ENCODE measurements at regions not wholly inside any gene's neighbourhood (a gene's known extent, or its start where the extent isn't known, plus 50 kb on each side); places are given as distances from the start of the nearest gene placed in this dataset.

DNA sequence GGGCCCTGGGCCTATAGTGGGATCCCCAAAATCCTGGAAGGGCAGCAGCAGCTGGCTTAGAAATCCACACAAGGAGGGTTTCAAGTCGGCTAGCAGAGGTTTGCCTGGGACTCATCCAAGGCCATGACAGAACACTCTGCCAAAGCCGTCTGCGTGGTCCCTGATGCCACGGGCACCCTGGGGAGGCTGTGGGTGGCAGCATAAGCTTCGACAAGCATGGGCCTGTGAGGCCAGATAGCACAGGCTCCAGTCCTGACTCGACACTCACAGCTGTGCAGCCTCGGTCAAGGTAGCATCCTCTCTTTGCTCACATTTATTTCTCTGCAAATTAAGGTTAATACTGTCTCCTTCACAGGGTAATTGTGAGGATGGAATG lies 138.3 kb downstream of the JCAD start:
- no peaks in the 10 kb centered on the region for H3K36me3 Mint-ChIP-seq (ENCODE audit: low read depth)
- H3K27me3 Mint-ChIP-seq (ENCODE audit: low read depth), result peaks cover 14% of the 10 kb centered on the region
- no peak for DNase-seq (ENCODE audit: low spot score)
- H3K27ac Mint-ChIP-seq, result no peak overlapping the region
- peaks cover 3% of the 10 kb centered on the region for H3K9me3 Mint-ChIP-seq
- intact Hi-C loops (cut with micrococcal nuclease), result no loop called here
- H3K4me3 Mint-ChIP-seq (ENCODE audit: low read depth), result no peak overlapping the region
- peaks cover 1% of the 10 kb centered on the region for H3K4me1 Mint-ChIP-seq (ENCODE audit: low read depth)

DNA sequence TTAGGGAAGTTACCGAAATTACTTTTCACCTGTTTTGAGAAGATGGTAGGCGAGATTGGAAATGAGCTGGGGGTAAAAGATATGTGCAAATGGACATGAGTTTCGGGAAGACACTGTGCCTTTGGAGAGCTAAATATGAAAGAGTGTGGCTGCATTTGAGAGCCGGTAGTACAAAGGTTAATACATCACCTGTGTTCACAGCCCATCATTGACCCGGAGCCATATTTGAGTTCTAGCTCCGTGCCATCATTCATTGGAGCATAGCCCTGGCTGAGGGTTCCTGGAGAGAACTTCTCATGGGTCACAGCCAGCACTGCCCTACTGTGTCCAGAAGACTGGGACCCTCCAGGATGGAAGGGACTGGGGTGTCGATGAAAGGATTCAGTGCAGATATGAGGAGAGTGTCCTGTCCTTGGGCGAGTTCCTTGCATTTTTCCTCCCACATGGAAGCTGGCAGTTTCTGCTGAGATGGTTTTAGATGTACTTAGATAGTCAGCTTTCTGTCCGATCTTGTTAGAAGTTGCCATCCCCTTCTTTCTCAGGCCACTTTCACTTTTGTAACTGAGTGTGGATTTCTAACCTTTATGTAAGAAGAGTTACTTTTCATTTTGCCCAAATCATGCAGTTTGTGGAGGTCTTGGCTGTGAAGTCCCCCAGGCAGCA lies 138.8 kb downstream of the JCAD start:
- H3K27ac Mint-ChIP-seq, result no peak overlapping the region
- DNase-seq (ENCODE audit: low spot score), result no peak
- H3K36me3 Mint-ChIP-seq (ENCODE audit: low read depth), result no peaks in the 10 kb centered on the region
- no peaks in the 10 kb centered on the region for H3K4me1 Mint-ChIP-seq (ENCODE audit: low read depth)
- intact Hi-C loops (cut with micrococcal nuclease), result no loop called here
- no peak overlapping the region for H3K4me3 Mint-ChIP-seq (ENCODE audit: low read depth)
- H3K27me3 Mint-ChIP-seq (ENCODE audit: low read depth), result peaks cover 14% of the 10 kb centered on the region
- no peaks in the 10 kb centered on the region for H3K9me3 Mint-ChIP-seq

DNA sequence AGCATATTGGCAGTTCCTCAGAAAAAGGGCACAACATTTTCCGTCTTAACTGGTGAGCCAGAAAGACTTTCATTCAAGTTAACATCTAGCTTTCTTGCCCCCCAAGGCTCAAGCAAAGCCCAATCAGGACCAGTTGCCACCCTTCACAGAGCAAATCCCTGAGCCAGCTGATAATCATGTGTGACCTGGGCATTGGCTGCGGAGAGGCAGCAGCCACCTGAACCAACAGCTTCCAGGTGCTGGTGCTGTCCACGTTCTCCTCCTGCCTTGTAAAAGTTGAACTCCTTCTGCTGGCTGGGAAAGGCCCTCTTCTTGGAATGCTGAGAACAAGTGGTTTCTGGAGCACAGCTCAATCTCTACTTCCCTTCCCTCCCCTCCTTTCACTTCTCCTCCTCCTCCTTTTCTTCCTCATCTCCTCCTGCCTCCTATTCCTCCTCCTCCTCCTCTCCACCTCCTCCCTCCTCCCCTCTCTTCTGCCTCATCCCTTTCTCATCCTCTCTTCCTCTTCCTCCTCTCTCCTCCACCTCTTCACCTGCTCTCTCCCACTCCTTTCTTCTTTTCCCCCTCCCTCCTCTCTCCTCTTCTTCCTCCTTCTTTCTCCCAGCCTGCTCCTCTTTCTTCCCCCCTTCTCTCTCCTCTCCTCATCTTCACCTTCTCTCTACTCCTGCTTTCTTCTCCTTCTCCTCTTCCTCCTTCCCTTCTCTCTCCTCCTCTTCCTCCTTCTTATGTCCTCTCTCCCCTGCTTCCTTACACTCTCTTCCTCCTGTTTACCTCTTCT lies 140.6 kb downstream of the JCAD start:
- Mint-ChIP-seq H3K36me3 (ENCODE audit: low read depth) (no peaks in the 10 kb centered on the region), H3K27me3 (ENCODE audit: low read depth) (peaks cover 12% of the 10 kb centered on the region), H3K27ac (no peak overlapping the region), H3K4me3 (ENCODE audit: low read depth) (no peak overlapping the region), H3K9me3 (no peaks in the 10 kb centered on the region), H3K4me1 (ENCODE audit: low read depth) (no peaks in the 10 kb centered on the region)
- DNase-seq (ENCODE audit: low spot score), result no peak
- intact Hi-C loops (cut with micrococcal nuclease), result no loop called here

DNA sequence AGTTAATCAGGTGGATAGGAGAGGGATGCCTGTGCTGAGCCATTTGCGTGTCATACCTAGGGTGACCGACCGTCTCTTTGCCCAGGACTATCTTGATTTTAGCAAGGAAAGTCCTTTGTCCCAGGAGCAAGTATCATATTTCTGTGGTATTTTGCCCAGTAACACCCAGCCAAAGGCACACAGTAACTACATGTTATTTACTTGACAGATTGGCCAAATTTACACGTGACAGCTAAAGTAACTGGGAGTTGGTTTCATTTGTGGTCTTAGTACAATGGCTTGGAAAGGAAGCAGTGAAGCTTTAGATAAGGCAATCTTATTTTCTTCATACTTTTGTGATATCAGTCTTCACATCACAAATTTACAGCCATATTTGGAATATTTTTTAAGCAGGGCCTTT lies 142.1 kb downstream of the JCAD start:
- Mint-ChIP-seq H3K27ac (no peak overlapping the region), H3K4me3 (ENCODE audit: low read depth) (no peak overlapping the region), H3K36me3 (ENCODE audit: low read depth) (no peaks in the 10 kb centered on the region), H3K27me3 (ENCODE audit: low read depth) (peaks cover 12% of the 10 kb centered on the region), H3K9me3 (no peaks in the 10 kb centered on the region), H3K4me1 (ENCODE audit: low read depth) (no peaks in the 10 kb centered on the region)
- DNase-seq (ENCODE audit: low spot score), result no peak
- intact Hi-C loops (cut with micrococcal nuclease), result no loop called here

DNA sequence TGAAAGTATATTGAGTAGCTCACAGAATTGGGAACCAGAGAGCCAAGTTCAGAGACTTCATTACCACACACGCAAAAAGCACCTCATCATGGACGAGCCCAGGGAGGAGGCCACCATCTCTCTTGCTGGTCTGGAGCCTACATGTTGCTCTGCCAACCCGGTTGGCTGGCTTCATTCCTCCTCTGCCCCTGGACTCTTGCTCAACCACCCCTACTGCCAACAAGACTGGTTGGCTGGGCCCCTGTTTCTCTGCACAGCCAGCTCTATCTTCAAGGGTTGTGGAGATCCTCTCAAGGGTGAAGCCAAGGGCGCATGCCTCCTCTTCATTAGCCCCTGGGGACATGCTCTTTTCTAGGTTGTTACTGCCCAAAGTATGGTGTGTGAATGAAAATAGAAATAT lies 142.7 kb downstream of the JCAD start:
- Mint-ChIP-seq H3K36me3 (ENCODE audit: low read depth) (no peaks in the 10 kb centered on the region), H3K27me3 (ENCODE audit: low read depth) (peaks cover 12% of the 10 kb centered on the region), H3K4me3 (ENCODE audit: low read depth) (no peak overlapping the region), H3K9me3 (no peaks in the 10 kb centered on the region), H3K4me1 (ENCODE audit: low read depth) (no peaks in the 10 kb centered on the region), H3K27ac (no peak overlapping the region)
- no peak for DNase-seq (ENCODE audit: low spot score)
- intact Hi-C loops (cut with micrococcal nuclease), result no loop called here

DNA sequence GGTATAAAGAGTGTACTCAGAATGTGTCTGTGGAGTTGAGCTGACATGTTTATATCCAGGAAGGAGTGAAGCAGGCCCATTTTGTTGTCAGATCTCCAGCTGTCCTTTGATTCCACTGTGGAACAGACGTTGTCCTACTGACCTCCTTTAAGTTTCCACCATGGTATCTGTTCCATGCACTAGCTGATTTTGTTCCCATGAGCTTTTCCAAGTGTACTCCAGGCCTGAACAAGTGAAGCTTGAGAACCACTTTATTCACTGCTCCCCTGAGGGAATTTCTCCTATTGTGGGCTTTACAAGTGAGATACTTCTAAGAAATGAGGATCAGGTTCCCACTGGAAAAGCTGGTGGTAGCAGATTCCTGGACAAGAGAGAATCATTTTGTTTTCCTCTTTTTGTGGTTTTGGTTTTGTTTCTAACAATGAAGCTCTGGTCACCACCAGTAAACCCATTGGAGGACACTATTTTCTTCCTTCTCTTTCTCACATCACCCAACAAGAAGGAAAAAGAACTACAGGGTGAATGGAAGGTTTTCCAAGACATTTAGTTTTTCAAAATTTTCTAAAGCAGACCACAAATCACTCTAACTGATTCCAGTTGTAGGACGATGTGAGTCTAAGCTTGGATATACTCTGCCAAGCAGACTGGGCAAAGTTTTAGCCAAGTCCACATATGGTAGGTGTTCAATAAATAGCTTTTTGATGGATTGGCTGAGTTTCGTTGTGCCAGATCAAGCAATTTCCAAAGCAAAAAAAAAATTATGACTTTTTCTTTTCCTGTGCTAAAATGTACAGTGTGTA lies 144.2 kb downstream of the JCAD start:
- no peak for DNase-seq (ENCODE audit: low spot score)
- H3K4me1 Mint-ChIP-seq (ENCODE audit: low read depth), result no peaks in the 10 kb centered on the region
- intact Hi-C loops (cut with micrococcal nuclease), result no loop called here
- peaks cover 14% of the 10 kb centered on the region for H3K27me3 Mint-ChIP-seq (ENCODE audit: low read depth)
- H3K36me3 Mint-ChIP-seq (ENCODE audit: low read depth), result no peaks in the 10 kb centered on the region
- H3K27ac Mint-ChIP-seq, result no peak overlapping the region
- H3K9me3 Mint-ChIP-seq, result no peaks in the 10 kb centered on the region
- H3K4me3 Mint-ChIP-seq (ENCODE audit: low read depth), result no peak overlapping the region

DNA sequence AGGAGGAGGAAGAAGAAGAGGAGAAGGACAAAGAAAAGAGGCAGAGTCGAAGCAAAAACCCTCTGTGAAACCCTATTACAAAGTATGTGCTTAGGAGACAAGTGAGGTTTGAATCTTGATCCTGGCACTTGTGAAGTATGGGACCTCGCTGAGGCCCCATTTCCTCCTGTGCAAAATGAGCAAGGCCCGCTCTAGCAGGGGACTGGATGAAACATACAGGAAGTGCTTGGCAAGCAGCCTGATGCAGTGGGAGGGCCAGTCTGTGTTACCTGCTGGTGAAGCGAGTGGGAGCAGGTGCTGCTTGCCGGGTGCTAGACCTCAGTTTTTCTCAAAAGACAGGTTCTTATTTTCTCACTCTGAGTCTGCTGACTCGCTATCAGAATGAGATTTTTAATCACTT lies 150.4 kb downstream of the JCAD start:
- intact Hi-C loops (cut with micrococcal nuclease), result no loop called here
- Mint-ChIP-seq H3K9me3 (no peaks in the 10 kb centered on the region), H3K27me3 (ENCODE audit: low read depth) (peaks cover 2% of the 10 kb centered on the region), H3K36me3 (ENCODE audit: low read depth) (no peaks in the 10 kb centered on the region), H3K4me1 (ENCODE audit: low read depth) (peaks cover 5% of the 10 kb centered on the region), H3K4me3 (ENCODE audit: low read depth) (no peak overlapping the region), H3K27ac (no peak overlapping the region)
- no peak for DNase-seq (ENCODE audit: low spot score)

DNA sequence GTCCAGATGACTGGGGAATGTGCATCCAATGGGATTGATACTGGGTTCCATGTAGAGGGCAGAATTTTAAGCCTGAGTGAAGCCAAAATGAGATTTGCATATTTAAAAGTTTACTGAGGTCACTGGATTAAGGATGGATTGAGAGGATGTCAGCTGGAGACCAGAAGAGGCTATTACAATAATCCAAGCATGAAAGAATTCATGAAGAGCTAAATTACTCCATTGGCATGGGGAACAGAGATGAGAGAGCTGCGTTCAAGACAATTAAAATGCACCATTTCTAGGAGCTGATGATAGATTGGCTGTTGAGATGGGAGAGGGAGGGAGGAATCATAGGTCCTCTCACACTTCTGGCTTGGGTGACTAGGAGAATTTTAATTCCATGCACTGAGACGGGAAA lies 158.5 kb downstream of the JCAD start:
- H3K27ac Mint-ChIP-seq, result no peak overlapping the region
- no peaks in the 10 kb centered on the region for H3K4me1 Mint-ChIP-seq (ENCODE audit: low read depth)
- no peaks in the 10 kb centered on the region for H3K9me3 Mint-ChIP-seq
- no peak overlapping the region for H3K4me3 Mint-ChIP-seq (ENCODE audit: low read depth)
- intact Hi-C loops (cut with micrococcal nuclease), result no loop called here
- no peaks in the 10 kb centered on the region for H3K36me3 Mint-ChIP-seq (ENCODE audit: low read depth)
- peaks cover 18% of the 10 kb centered on the region for H3K27me3 Mint-ChIP-seq (ENCODE audit: low read depth)
- no peak for DNase-seq (ENCODE audit: low spot score)

DNA sequence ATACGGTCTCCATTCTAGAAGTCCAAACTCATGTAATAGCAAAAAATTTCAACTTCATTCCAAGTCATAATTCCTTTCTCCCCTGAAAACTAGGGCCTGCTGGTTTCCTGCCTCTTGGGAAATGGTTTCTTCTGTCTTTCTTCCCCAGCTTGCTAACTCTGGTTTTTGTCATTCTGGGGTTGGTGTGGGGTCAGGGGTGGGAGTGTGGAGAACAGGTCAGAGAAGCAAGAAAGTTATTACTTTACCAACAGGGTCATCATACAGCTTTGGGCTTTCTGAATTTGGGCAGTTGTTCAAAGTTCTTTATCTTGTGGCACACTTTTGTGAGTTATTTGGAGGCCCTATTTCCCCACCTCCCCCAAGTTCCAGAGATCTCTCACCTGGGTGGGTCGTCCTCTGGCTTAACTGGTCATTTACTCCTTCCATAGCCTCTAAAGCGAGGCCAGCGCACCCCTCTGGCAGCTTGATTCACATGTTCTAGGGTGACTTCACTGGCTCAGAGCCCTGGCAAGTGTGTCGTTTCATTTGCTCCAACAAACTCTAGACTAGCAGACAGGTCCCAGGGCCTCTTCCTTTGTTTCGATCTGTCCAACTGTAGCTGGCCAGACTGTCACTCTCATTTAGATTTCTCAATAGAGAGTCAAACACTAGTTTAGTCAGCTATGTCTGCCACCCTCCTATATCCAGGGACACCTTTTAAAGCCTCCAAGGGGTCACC lies 161.2 kb downstream of the JCAD start:
- Mint-ChIP-seq H3K9me3 (no peaks in the 10 kb centered on the region), H3K4me3 (ENCODE audit: low read depth) (no peak overlapping the region), H3K27ac (no peak overlapping the region), H3K4me1 (ENCODE audit: low read depth) (no peaks in the 10 kb centered on the region), H3K36me3 (ENCODE audit: low read depth) (no peaks in the 10 kb centered on the region), H3K27me3 (ENCODE audit: low read depth) (peaks cover 23% of the 10 kb centered on the region)
- DNase-seq (ENCODE audit: low spot score), result no peak
- intact Hi-C loops (cut with micrococcal nuclease), result no loop called here

DNA sequence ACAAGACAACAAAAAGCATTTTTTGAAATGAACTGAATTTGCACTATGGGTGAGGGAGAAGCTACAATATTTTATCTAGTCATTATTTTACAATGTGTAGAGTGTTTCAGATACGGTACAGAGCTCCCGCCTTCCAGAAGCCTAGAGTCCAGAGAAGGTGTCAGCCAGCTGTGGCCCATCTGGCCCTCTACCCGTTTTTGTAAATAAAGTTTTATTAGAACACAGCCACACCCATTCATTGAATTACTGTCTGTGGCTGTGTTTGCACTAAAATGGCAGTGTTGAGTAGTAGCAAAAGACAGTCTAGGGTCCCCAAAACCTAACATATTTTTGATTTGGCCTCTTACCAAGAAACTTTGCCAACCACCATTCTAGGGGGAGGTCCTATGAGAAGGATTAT lies 162.0 kb downstream of the JCAD start:
- no peaks in the 10 kb centered on the region for H3K36me3 Mint-ChIP-seq (ENCODE audit: low read depth)
- no peak overlapping the region for H3K27ac Mint-ChIP-seq
- H3K4me1 Mint-ChIP-seq (ENCODE audit: low read depth), result no peaks in the 10 kb centered on the region
- no peak overlapping the region for H3K4me3 Mint-ChIP-seq (ENCODE audit: low read depth)
- no peaks in the 10 kb centered on the region for H3K9me3 Mint-ChIP-seq
- H3K27me3 Mint-ChIP-seq (ENCODE audit: low read depth), result peaks cover 23% of the 10 kb centered on the region
- DNase-seq (ENCODE audit: low spot score), result no peak
- intact Hi-C loops (cut with micrococcal nuclease), result no loop called here

DNA sequence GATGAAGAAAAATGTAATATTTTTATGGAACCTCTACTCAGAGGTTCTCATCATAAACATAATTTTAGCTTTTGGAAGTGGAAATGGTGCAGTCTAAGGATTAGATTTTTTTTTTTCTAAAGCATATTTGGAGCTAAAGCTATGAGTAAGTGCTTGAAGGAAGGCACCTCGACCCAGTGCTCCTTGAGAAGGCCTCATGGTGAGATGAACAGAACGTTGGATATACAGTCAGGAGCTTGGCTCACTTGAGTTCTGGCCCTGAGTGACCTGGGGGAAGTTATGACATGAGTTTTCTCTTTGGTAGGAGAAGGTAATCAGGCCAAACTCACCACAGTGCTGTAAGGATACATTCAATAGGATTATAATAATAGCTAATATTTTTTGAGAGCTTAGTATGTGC lies 163.3 kb downstream of the JCAD start:
- H3K27ac Mint-ChIP-seq, result no peak overlapping the region
- DNase-seq (ENCODE audit: low spot score), result no peak
- H3K4me3 Mint-ChIP-seq (ENCODE audit: low read depth), result no peak overlapping the region
- peaks cover 21% of the 10 kb centered on the region for H3K27me3 Mint-ChIP-seq (ENCODE audit: low read depth)
- no peaks in the 10 kb centered on the region for H3K9me3 Mint-ChIP-seq
- intact Hi-C loops (cut with micrococcal nuclease), result no loop called here
- no peaks in the 10 kb centered on the region for H3K36me3 Mint-ChIP-seq (ENCODE audit: low read depth)
- H3K4me1 Mint-ChIP-seq (ENCODE audit: low read depth), result no peaks in the 10 kb centered on the region

DNA sequence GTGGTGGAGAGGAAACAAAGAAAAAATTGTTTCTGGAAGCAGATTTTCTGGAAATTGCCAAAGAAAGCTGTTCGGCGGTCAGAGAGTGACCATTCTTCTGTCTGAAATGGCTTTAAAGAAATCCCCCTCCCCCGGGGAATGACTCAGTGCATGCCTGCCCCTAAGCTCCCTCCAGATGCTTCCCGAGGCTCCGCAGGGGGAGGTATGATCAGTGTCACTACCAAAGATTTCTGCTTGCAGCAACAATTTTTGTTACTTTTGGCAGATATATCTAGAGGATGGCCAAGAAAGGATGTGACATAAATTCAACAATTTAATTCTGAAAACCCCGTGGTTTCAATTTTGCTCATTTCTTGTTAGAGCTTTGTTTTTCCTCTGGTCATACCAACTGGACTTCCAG lies 163.9 kb downstream of the JCAD start:
- no peaks in the 10 kb centered on the region for H3K9me3 Mint-ChIP-seq
- no peak for DNase-seq (ENCODE audit: low spot score)
- no peak overlapping the region for H3K27ac Mint-ChIP-seq
- H3K27me3 Mint-ChIP-seq (ENCODE audit: low read depth), result peaks cover 17% of the 10 kb centered on the region
- intact Hi-C loops (cut with micrococcal nuclease), result no loop called here
- H3K4me3 Mint-ChIP-seq (ENCODE audit: low read depth), result no peak overlapping the region
- H3K4me1 Mint-ChIP-seq (ENCODE audit: low read depth), result no peaks in the 10 kb centered on the region
- no peaks in the 10 kb centered on the region for H3K36me3 Mint-ChIP-seq (ENCODE audit: low read depth)
